ENCODE measurements at regions not wholly inside any gene's neighbourhood (a gene's known extent, or its start where the extent isn't known, plus 50 kb on each side); places are given as distances from the start of the nearest gene placed in this dataset.

- TF ChIP-seq CTCF (IDR thresholded peaks at IDR 0.05; ENCODE audit: control extremely low read depth in 1 of 3, insufficient read depth in 1 of 3, low read depth in 1 of 3, low read length in 3 of 3): no peak
- no peak for TF ChIP-seq POLR2AphosphoS5 (IDR thresholded peaks at IDR 0.05; ENCODE audit: low read depth, low read length)
- TF ChIP-seq ZNF274 (IDR thresholded peaks at IDR 0.05; ENCODE audit: borderline replicate concordance, extremely low read depth, low read length): no peak
Observed at GRCh38 chr3:88957711-88958439, 149.5 kb upstream of the EPHA3 start.

Data from H1 (cell line).